CD4-positive, alpha-beta T cell treated with Interleukin-10 for 1 hour (primary cell): ENCODE measurements at regions not wholly inside any gene's neighbourhood (a gene's known extent, or its start where the extent isn't known, plus 50 kb on each side); places are given as distances from the start of the nearest gene placed in this dataset.

Source experiments
- DNase-seq: peaks from one replicate; pipeline ENCODE4 v3.0.0-alpha.2; 2020

DNA sequence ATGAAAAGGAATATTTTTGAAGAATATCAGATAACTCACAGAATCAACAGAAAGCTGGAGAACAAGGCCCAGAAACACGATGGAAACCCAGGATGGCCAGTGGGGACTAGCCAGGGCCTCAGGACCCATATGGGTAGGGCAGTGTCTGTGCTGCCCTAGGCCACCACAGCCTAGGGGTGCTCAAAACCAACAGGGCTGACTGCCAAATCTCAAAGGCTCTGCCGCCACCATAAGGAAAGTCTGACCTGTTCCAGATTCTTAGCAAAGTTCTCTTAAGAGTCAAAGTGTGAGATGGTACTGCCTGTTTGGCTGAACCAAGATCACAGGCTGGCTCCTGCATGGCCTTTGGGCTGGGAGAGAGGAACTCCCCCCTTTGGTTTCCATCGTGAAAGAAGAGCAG lies 164.7 kb upstream of the CTTNBP2NL start:
- DNase-seq = no peak

DNA sequence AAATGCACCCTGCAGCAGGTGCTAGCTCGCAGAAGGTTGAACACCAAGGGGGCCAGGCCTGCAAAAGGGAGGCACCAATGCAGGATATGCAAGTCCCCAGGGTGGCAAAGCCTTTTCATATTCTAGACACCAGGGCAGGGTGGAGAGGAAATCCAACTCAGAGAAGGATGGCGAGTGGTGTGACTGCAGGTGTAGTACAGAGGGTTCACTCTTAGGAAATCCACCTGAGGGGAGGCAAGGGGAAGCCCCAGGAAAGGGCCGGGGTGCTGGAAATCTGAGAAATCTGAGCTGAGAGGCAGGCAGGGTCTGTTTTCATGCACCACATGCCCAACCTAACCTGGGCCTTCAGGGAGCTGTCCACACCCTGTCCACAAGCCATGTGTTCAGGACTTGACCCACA lies 163.2 kb upstream of the CTTNBP2NL start:
- no peak for DNase-seq

DNA sequence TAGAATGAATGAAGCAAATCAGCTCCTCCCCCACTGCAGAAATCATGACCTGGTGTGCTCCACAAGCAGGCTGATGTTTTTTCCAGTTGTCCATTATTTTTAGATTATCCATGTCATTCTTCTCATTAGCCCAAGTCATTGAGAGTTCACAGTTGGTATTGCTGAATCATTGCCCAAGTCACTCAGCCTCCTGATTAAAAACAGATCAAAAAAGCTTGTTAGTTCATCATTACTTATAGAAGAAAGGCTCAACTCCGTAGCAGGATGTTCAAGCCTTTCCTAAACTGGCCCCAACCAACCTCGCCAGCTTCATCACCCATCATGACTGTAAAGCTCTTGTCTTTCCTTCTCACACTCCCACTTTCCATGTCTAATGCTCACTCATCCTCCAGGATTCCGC lies 161.3 kb upstream of the CTTNBP2NL start:
- DNase-seq = no peak

DNA sequence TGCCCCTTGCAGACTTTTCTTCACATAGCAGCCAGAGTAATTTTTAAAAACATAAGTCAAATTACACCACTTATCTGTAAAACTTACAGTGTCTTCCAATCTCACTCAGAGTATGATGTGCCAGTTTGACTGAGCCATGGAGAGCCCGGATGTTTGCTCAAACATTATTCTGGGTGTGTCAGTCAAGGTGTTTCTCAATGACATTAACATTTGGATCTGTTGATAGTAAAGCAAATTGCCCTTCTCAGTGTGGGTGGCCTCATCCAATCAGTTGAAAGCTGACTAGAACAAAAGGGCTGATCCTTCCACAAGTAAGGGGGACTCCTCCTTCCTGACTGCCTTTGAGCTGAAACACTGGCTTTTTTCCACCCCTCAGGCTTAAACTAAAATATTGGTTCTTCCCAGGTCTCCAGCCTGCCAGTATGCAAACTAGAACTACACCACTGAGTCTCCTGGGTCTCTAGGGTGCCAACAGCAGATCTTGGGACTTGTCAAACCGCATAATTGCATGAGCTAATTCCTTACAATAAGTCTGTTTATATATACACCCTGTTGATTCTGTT lies 157.9 kb upstream of the CTTNBP2NL start:
- no peak for DNase-seq

DNA sequence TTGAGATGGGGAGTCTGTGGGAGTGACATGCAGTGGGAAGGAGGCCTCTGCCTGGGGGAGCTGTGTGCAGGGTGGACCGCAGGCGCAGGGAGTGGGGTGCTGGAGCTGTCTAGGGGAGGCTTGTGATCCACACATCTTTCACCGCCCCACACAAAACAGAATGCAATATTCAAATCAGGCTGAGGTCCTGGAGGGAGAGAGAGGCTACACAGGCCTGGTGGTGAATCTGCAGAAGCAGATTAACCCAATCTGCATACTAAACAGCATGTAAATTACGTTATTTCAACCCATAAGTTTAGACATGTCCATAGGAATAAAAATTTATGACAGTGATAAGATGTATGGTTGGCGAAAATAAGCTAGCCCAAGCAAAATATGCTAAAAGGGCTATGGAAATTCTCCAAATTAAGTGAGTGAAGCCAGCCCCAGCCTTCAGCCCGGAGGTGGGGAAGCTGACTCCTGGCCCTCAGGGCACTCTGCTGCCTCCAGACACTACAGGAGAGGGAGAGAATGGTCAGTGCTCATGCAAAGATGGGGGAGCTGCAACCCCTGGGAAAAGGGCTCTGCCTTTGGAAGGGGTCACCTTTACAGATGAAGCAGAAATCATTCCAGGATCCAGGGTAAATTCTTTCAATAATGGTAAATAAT lies 156.2 kb upstream of the CTTNBP2NL start:
- no peak for DNase-seq

DNA sequence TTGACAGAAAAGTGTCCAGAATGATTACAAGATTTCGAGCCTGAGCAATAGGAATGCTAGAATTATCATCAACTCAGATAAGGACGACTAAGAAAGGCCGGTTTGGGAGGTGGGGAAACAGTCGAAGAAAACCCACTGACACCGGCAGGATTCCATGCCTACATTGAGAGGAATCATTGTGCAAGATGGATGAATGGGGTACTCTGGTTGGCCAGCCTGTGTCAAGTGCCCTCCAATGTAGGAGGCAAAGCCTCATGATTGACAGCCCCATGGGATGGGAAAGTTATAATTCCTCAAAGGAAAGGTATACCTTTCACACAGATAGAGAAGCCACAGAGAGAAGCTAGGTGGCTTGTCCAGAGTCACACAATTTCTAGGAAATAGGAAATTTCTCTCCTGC lies 153.5 kb upstream of the CTTNBP2NL start:
- DNase-seq = no peak

DNA sequence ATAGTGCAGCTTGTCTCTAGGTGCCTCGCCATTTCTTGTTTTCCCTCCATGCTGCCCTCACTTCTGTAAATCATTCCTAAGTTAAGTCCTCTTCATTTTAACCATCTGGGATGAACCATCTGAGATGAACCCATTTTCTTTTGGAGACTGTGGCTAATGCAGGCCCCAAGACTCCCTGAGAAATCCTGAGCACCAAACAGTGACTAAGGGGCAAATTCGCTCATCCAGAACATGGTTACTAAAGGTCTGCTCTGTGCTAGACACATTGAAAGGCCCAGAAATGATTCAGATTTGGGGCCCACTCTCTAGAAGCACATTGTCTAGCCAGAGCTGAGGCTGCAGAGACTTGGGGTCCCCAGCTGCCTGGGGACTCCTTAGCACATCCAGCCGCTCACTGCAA lies 151.9 kb upstream of the CTTNBP2NL start:
- no peak for DNase-seq

DNA sequence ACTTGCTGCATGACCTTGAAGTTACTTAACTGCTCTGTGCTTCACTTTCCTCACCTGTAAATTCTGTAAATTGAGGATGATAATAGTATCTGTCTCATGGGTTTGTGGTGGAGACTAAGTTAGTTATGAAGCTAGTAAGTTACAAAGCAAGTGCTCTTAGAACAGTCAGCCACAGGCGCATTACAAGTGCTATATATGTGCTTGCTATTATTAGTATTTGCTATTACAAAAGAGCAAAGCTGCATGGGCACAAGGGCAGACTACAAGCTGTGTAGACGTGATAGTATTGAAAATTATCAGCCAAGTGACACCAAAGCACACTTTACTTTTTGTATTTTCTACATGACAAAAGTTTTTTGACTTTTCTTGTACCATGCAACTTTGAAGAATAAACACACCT lies 150.9 kb upstream of the CTTNBP2NL start:
- no peak for DNase-seq

DNA sequence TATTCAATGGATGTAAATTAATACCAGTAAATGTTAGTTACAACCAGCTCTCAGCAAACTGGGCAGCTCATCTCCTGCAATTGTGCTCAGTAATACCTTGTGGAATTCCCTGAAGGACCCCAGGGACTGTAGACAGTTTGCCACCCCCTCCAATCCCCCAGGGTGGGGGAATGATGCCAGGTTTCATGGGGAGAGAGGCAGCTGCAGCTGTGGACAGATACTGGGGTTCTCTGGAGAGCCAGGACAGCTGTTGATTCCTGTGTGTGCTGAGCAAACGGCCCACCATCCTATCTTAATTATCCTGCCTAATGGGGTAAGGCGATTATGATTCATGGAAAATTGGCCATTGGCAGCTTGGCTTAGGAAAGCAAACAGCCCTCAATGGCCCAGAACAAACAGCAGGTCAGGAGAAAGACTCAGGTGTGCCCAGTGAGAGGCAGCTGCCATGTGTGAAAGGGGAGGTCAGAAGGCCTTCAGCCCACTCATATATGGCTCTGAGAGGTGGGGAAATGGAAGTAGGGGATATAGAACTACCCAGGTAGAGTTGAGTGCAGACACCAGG lies 148.9 kb upstream of the CTTNBP2NL start:
- DNase-seq = no peak

DNA sequence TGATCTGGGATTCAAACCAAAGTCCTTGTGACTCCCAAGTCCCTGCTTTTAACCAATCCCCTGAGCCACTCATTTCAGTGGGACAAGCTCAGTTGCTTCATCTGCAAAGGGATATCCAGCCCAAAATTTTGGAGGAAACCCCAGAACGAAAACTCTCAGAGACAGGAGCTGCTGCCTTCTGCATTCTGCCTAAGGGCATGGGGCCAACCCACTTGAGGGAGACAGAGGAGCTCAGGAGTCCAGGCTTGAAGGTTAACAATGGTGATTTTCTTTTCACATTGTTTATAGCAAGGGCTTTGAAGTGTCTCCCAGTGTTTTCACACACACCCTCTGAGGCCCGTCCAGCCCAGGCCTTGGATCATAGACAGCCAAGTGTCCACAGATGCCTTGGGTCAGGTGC lies 148.1 kb upstream of the CTTNBP2NL start:
- no peak for DNase-seq

DNA sequence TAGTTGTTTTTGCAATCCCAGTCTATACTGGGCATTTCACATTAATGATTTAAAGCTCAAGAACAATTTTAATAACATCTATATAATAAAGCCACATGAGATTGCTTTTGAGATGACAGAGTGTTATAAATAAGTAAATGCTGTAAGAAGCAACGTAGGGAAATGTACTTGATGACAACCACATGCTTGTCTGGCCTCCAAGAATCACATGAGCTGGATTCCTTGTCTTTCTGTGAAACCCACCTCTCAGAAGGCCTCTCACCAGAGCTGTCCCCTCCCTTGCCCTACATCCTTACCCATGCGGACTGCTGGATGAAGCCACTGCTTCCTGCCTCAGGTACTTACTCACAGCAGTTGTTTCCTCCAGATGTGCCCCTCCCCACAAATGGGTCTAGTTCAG lies 145.1 kb upstream of the CTTNBP2NL start:
- no peak for DNase-seq

DNA sequence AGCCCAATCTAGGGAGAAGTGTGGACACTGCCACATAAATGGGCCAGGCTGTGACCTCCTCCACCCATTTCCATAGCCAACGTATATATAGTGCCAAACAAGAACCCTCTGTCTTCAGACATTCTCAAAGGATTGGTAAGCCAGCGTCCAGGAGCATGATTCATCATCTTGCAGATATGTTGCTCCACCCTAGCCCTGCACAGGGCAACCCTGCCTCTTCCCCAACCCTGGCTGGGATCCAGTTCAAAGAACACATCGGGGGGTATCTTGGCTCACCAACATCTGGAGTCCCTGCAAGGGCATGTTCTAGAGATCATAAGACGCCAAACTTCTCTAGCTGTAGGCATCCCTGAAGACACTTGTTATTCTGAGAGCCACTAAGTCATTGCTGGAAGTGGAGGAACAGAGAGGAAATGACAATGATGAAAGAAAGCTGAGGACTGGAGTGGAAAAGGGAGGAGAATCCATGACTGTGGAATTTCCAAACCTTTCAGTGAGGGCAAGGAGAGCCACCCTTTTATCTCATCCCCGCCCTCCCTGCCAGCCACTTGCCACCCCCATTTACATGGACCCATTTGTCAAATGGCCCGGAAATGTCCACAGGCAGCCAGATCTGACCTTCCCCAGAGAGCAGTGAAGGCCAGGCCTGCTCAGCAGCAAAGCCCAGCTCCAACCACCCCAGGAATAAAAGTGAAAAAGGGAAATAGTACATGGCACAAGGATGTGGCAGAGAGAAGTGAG lies 144.1 kb upstream of the CTTNBP2NL start:
- DNase-seq = no peak

DNA sequence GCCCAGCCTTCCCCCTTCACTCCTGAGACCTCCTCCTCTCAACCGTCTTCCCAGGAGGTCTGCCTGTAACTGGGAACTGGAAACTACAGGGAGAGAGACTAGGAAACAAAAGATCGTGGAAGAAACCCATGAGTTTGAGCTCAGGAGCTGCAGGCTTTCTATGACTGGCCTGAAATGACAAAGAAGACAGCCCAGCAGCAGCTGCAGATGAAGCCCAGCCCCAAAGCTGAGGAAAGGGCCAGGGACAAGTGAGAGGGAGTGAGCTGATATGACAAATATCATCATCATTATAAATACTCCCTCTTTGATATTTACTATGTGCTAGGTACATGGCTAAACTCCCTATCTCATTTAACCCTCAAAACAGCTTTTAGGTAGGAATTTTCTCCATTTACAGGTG lies 142.6 kb upstream of the CTTNBP2NL start:
- DNase-seq = no peak

DNA sequence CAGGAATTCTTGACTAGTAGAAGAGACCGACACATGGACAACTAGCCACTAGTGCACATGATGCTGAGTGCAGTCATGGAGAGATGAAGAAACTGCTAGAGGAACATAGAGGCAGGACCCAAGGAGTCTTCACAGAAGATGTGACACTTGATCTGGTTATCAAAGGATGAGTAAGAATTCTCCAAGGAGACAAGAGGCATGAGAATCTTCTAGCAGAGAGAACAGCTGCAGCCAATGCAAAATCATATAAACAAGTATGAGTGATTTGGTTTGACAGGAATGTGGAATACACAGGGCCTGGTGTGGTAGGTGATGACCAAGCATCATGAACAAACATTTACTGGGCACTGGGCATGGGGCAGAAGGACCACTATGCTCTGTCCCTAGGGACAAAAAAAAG lies 140.9 kb upstream of the CTTNBP2NL start:
- no peak for DNase-seq

DNA sequence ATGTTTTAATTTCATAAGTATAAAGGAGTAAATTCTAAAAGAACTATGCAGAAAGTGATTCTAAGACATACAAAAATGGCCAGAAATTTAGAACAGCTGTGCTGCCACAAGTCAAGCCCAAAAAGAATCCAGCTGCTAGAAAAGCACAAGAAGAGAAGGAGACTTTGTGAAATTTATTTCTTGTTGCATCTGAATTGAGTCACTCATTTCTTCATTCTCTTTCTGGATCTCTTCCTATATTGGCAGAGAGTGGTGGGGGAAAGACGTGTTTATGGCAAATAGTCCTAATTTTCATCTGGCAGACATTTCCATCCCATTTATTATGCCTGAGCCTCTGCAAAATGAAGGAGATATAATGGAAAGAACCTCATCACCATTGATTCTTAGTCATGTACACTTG lies 139.6 kb upstream of the CTTNBP2NL start:
- DNase-seq = no peak

DNA sequence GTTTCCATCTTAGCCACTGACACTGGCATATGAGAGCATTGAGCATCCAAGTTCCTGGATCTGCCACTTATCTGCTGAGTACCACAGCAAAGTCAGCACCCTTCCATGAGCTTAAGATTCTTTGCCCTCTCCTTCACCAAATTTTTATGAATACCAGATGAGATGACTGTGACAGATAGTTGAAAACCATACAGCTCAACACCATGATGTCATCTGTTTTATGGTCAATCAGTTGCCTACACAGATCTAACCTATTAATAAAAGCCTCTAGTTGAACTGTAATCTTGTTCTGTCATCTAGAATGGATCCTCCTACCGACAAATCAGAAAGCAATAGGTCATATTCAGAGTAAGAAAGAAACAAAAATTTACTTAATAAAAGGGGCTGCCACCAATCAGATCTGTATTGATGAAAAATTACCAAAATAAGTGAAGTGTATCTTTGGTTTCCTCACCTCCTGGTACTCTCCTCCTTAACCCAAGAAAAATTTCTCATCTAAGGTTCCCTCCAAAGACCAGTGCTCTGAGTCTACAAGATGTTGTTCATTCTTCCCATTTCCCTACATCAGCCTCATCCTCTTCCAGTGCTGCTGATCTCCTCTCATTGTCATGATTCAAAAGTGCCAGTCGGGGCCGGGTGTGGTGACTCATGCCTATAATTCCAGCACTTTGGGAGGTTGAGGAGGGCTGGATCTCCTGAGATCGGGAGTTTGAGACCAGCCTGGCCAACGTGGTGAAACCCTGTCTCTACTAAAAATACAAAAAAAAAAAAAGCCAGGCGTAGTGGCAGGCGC lies 138.8 kb upstream of the CTTNBP2NL start:
- no peak for DNase-seq

DNA sequence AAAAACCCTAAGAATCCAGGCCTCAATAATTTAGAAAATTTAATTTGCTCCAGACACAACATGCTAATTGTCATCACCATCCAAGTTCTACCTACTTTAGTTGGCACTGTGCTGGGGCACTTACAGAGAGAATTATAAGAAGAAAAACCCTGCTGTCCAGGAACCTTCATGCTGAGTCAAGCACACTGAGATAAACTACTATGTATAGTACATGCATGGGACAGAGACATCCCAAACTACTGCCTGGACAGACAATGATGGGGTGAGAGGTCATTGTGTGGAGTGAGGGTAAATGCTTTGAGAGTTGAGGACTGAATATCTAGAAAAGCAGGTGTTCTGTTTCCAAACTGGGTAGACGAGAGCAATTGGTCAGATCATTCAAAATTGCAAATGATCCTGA lies 135.3 kb upstream of the CTTNBP2NL start:
- no peak for DNase-seq

DNA sequence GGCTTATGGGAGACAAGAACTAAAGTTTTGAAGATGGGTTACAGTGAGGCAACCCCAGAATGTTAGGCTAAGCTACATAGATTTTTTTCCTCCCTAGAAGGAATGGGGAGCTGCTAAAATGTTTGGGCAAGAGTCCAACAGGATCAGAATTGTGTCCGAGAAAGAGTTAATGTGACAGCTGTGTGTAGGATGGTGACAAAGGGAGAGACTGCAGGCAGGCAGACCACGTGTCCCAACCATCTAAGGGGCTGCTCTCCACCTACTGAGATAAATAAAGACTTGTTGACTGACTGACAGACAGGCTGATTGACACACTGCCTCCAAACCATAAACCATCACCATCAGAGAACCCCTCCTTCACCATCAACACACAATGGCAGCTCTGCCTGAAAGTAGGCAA lies 133.7 kb upstream of the CTTNBP2NL start:
- no peak for DNase-seq

DNA sequence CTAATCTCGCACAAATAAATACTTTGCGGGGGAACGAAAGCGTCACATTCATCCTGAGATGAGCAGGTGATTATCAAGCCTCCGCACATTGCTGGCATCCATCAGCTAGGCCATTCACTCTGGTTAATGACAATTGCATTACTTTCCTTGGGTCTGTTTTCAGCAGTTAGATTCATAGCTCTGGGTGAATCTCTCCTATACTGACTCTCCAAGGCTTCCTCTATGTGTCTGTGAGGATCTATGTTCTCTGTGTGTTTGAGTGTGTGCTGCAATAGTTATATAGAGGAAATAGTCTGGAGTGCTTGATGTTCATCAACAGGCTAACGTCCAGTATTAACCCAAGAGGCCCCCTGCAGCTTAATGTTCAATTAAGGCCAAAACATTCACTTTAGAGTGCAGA lies 133.0 kb upstream of the CTTNBP2NL start:
- no peak for DNase-seq

DNA sequence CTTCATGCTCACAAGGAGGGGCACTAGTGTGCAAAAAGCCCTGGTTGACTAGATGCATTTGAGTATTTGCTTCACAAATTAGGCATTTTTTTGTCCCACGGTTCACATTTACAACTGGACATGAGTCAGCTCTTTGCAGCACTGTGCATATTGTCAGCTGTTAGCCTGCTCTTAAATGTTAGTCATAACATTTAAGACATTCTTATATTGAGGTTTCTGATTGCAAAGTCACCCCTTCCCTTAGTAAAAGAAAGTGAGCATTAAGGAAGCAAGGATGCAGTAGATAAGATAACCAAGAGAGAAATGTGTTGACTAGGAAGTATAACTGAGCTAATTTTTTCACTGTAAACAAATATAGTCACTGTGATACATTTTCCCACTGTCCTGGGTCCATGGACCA lies 132.6 kb upstream of the CTTNBP2NL start:
- DNase-seq = no peak

DNA sequence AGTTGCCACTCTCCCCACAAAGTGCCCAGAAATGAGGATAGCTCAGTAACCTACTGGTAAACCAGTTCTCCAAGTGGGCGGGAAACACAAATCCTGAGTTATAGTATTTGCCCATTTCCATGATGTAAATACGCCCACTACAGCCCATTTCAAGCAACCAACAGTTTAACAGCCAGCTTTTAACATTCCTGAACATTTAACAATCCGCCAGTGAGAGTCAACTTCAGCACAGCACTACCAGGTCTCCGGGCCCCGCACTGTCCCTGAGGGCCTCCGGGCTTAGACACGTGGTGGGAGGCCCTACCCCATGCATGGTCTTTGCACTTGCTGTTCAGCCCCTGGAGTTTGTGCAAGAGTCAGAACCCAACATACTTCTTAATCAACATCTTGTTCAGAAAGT lies 132.0 kb upstream of the CTTNBP2NL start:
- no peak for DNase-seq

DNA sequence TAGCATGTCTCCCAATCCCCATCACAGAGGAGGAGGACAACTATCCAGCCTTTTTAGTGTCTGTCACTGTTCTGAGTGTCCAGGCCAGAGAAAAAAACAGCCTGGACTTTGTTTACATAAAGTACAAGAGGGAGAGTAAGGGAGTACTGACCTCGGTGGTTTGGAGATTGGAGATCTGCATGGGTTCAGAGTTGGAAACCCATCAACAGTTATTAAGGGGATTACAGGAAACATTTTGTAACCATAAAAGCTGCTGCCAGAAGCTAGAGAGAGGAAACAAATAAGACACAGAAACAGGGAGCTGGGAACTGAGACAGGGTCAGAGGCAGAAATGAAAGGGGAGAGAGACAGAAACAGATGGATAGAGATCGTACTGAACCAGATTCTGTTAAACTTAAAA lies 131.5 kb upstream of the CTTNBP2NL start:
- no peak for DNase-seq

DNA sequence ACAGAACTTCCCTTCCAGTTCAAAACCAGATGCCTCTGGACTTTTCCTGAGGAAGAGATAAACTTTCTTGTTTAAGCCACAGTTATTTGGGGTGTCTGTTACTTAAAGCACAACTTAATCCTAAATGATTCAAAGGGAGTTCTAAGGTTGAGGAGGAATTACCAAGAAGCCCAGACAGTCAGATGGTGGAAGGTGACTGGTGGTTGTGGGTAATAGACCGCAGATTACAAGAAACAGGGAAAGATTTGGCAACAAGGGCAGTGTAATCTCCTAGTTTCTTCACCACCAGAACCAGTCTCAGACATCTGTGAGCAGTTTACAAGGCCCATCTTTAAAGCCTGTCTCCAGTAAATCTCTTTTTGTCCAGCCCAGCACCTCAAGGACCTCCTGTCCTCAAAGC lies 130.1 kb upstream of the CTTNBP2NL start:
- no peak for DNase-seq

DNA sequence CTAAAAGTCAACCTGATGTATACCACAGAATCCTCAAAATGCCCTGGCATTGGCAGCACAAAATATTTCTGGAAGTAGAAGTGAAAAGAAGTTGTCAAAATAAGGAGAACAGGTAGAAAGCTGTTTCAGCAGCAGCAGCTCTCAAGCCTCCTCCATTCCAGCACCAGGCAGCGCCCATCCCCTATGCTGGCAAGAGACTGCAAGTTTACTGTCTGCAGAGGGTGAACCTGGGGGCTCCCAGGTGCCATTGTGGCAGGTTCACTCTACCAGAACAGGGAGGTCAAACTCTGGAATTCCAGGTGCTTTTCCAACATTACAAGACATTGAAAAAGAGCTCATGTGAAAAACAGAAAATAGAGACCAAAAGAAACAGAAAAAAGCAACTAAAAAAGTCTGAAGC lies 128.8 kb upstream of the CTTNBP2NL start:
- no peak for DNase-seq
